ENCODE measurements at regions not wholly inside any gene's neighbourhood (a gene's known extent, or its start where the extent isn't known, plus 50 kb on each side); places are given as distances from the start of the nearest gene placed in this dataset.
"Not testable (repeated sequence)": the region's sequence is repeated elsewhere in the genome, so short reads cannot be mapped to it uniquely, and the experiment has no call there.

DNA sequence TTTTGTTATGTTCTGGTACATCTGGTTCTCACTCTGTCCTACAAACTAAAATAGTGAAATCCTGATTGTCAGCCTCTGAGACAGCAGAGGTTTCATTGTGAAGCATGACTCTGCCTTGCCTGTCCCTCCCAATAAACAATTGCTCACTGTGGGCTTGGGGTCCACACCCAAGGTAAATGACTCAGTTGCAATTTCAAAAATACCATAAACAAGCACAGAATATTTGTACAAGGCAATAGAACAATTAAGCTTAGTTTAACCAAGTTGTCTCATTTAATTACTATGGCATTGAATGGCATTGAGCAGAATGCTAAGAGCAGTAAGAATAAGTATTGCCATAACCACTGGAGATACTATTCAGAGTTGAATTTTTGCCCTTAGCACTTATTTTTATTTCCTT, 353.6 kb downstream of the SPRY2 start:
- peak overlapping the region; percentile 8; the same call in 1 of the 2 replicates for H3K4me3 Mint-ChIP-seq
- peaks cover 67% of the 10 kb centered on the region for H3K4me1 Mint-ChIP-seq (ENCODE audit: low read depth)
- no peaks in the 10 kb centered on the region for H3K27me3 Mint-ChIP-seq (ENCODE audit: insufficient read depth)
- TF ChIP-seq, protein P1, sequence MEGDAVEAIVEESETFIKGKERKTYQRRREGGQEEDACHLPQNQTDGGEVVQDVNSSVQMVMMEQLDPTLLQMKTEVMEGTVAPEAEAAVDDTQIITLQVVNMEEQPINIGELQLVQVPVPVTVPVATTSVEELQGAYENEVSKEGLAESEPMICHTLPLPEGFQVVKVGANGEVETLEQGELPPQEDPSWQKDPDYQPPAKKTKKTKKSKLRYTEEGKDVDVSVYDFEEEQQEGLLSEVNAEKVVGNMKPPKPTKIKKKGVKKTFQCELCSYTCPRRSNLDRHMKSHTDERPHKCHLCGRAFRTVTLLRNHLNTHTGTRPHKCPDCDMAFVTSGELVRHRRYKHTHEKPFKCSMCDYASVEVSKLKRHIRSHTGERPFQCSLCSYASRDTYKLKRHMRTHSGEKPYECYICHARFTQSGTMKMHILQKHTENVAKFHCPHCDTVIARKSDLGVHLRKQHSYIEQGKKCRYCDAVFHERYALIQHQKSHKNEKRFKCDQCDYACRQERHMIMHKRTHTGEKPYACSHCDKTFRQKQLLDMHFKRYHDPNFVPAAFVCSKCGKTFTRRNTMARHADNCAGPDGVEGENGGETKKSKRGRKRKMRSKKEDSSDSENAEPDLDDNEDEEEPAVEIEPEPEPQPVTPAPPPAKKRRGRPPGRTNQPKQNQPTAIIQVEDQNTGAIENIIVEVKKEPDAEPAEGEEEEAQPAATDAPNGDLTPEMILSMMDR (IDR thresholded peaks at IDR 0.05): no peak
- H3K36me3 Mint-ChIP-seq (ENCODE audit: low read depth): no peaks in the 10 kb centered on the region
- H3K27ac Mint-ChIP-seq: peak overlapping the region; percentile 88
- H3K9me3 Mint-ChIP-seq: no peaks in the 10 kb centered on the region
- no peak for DNase-seq

DNA sequence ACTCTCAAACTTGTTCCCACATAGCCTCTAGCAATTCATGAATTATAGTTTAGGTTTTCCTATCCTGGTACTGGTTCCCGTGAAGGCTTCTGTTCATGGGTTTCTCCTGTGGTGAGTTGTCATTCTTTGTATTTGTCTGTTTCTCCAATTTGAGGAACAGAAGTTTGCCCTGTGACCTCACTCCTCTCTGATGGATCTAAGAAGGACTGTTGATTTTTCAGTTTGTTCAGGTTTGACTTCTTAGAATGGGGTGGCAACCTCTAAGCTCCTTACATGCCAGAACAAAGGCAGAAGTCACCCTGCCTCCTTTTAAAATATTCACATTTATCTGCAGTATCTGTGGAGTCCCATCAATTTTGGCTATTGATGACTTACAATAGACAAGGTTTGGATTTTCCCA, 354.0 kb downstream of the SPRY2 start:
- Mint-ChIP-seq H3K27me3 (ENCODE audit: insufficient read depth) (no peaks in the 10 kb centered on the region), H3K27ac (peak overlapping the region; percentile 88), H3K36me3 (ENCODE audit: low read depth) (no peaks in the 10 kb centered on the region), H3K4me3 (0 out of 2 replicates have a peak overlapping the region, but pooled peaks have one; percentile 8), H3K9me3 (no peaks in the 10 kb centered on the region), H3K4me1 (ENCODE audit: low read depth) (peaks cover 63% of the 10 kb centered on the region)
- TF ChIP-seq, protein P1 (IDR thresholded peaks at IDR 0.05): no peak
- DNase-seq: no peak

DNA sequence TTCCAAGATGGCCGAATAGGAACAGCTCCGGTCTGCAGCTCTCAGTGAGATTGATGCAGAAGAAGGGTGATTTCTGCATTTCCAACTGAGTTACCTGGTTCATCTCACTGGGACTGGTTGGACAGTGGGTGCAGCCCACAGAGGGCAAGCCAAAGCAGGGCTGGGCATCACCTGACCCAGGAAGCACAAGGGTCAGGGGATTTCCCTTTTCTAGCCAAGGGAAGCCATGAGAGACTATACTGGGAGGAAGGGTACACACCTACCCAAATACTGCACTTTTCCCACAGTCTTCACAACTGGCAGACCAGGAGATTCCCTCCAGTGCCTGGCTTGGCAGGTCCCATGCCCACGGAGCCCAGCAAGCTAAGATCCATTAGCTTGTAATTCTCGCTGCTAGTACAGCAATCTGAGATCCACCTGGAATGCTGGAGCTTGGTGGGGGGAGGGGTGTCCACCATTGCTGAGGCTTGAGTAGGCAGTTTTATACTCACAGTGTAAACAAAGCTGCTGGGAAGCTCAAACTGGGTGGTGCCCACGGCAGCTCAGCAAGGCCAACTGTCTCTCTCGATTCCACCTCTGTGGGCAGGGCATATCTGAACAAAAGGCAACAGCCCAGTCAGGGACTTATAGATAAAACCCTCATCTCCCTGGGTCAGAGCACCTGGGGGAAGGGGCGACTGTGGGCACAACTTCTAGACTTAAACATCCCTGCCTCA, 365.8 kb downstream of the SPRY2 start:
- not testable (repeated sequence) for H3K4me1 Mint-ChIP-seq (ENCODE audit: low read depth); H3K4me3 Mint-ChIP-seq; H3K27me3 Mint-ChIP-seq (ENCODE audit: insufficient read depth); DNase-seq; H3K27ac Mint-ChIP-seq
- H3K9me3 Mint-ChIP-seq: peaks cover 30% of the 10 kb centered on the region
- peaks cover 40% of the 10 kb centered on the region for H3K36me3 Mint-ChIP-seq (ENCODE audit: low read depth)

DNA sequence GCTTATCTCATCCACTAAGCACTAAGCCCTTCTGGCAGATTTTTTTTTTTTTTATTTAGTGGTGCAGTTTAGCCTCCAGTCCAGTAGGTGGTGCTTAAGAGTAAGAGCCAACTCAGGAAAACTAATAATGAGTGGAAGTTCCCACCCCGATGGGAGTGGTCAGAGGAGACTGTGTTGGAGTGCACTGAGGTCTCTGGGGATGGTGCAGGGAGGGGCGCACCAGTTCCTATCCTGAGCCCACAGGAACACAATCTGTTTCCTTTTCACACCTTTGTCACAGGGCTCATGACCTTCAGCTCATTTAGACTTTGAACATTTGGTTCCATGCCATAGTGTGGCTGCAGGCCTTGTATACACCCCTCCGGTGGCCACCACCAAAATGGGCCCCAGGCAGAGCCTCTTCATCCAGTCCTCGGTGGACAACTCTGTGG, 367.4 kb downstream of the SPRY2 start:
- peaks cover 30% of the 10 kb centered on the region for H3K9me3 Mint-ChIP-seq

DNA sequence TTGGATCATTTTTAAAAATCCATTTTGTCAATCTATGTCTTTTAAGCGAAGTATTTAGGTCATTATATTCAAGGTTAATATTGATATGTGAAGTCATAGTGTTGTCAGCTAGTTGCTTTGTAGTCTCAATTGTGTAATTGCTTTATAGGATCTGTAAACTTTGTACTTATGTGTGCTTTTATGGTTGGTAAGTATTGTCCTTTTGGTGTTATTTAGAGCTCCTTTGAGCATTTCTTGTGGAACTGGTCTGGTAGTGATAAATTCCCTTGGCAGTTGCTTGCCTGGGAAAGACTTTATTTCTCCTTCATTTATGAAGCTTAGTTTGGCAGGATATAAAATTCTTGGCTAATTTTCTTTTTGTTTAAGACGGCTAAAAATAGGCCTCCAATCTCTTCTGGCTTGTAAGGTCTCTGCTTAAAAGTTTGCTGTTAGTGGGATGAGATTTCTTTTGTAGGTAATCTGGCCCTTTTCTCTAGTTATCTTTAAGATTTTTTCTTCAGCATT, 368.8 kb downstream of the SPRY2 start:
- TF ChIP-seq, protein P1 (IDR thresholded peaks at IDR 0.05): no peak
- Mint-ChIP-seq H3K36me3 (ENCODE audit: low read depth) (peaks cover 22% of the 10 kb centered on the region), H3K27me3 (ENCODE audit: insufficient read depth) (no peaks in the 10 kb centered on the region; the same call in 1 of the 2 replicates), H3K27ac (no peak overlapping the region), H3K4me3 (no peak overlapping the region), H3K9me3 (peaks cover 23% of the 10 kb centered on the region), H3K4me1 (ENCODE audit: low read depth) (peaks cover 7% of the 10 kb centered on the region)
- DNase-seq: no peak

More for the DNA sequence above, 367.4 kb downstream of the SPRY2 start:
- H3K4me3 Mint-ChIP-seq: no peak overlapping the region
- DNase-seq: no peak
- H3K4me1 Mint-ChIP-seq (ENCODE audit: low read depth): peaks cover 7% of the 10 kb centered on the region
- H3K27ac Mint-ChIP-seq: no peak overlapping the region
- peaks cover 30% of the 10 kb centered on the region for H3K36me3 Mint-ChIP-seq (ENCODE audit: low read depth)
- H3K27me3 Mint-ChIP-seq (ENCODE audit: insufficient read depth): no peaks in the 10 kb centered on the region; the same call in none of the 2 replicates
- TF ChIP-seq, protein P1 (IDR thresholded peaks at IDR 0.05): peak; percentile 76

DNA sequence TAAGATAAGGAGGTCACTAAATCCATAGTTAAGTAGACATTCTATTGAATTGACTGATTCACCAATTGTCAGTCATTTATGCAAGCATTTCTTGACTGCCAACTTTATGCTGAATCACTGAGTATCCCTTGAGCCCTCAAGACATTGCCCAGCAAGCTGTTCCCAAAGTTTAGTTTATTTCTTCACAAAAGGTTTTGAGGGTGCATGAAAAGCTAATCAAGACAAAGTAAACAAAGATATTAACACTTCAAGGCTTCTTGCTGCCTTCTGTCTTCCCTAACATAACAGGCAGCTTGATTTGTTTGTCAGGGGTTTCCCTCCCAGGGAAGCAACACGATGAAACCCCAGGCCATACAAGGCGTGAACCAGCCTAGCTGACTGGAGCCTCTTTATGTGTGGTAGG, 374.4 kb downstream of the SPRY2 start:
- Mint-ChIP-seq H3K4me1 (ENCODE audit: low read depth) (peaks cover 19% of the 10 kb centered on the region), H3K4me3 (no peak overlapping the region), H3K27ac (no peak overlapping the region), H3K27me3 (ENCODE audit: insufficient read depth) (no peaks in the 10 kb centered on the region; the same call in 1 of the 2 replicates), H3K9me3 (peaks cover 7% of the 10 kb centered on the region; the same call in 1 of the 2 replicates), H3K36me3 (ENCODE audit: low read depth) (0 out of 2 replicates have a peak, but pooled peaks cover 17% of the 10 kb centered on the region)
- no peak for DNase-seq
- TF ChIP-seq, protein P1 (IDR thresholded peaks at IDR 0.05): no peak

Measured in HFFc6 (cell line).